Liver (tissue), 3 donors: ENCODE measurements at regions not wholly inside any gene's neighbourhood (a gene's known extent, or its start where the extent isn't known, plus 50 kb on each side); places are given as distances from the start of the nearest gene placed in this dataset.

ENCODE experiments used
- ATF3 ChIP-seq: IDR thresholded peaks from 2 replicates; pipeline ENCODE4 v1.6.1; 2016; ENCODE audit warnings: antibody characterized with exemption
- CTCF ChIP-seq: fragments of 150-350 bp; IDR thresholded peaks from 2 replicates; pipeline ENCODE4 v1.5.1; 2017; ENCODE audit warnings: improper control_type of control experiment, low read depth, low read length; ENCODE audit not compliant: missing input control
- EGR1 ChIP-seq, 2 donors: IDR thresholded peaks; 2 replicates each; pipeline ENCODE4 v1.6.1; 2016 to 2018; ENCODE audit warnings: antibody characterized with exemption in 2 of 2, low read depth in 2 of 2
- FOXA1 ChIP-seq: IDR thresholded peaks from 2 replicates; pipeline ENCODE4 v1.6.1; 2016; ENCODE audit warnings: antibody characterized with exemption
- GABPA ChIP-seq, 2 donors: IDR thresholded peaks in 1 of 2; conservative IDR thresholded peaks in 1 of 2; 2 replicates each; pipeline ENCODE4 v1.6.1; 2016; ENCODE audit warnings: antibody characterized with exemption in 2 of 2, mild to moderate bottlenecking in 1 of 2, moderate library complexity in 1 of 2
- JUND ChIP-seq, 2 donors: IDR thresholded peaks; 2 replicates each; pipeline ENCODE4 v1.6.1; 2016; ENCODE audit warnings: antibody characterized with exemption in 2 of 2
- MAX ChIP-seq: IDR thresholded peaks from 2 replicates; pipeline ENCODE4 v1.6.1; 2016; ENCODE audit warnings: antibody characterized with exemption
- RAD21 ChIP-seq, 2 donors: IDR thresholded peaks; 2 replicates each; pipeline ENCODE4 v1.6.1; 2016; ENCODE audit warnings: antibody characterized with exemption in 2 of 2, mild to moderate bottlenecking in 2 of 2
- REST ChIP-seq: IDR thresholded peaks from 2 replicates; pipeline ENCODE4 v1.6.1; 2016; ENCODE audit warnings: antibody characterized with exemption, mild to moderate bottlenecking
- RXRA ChIP-seq, 2 donors: IDR thresholded peaks; 2 replicates each; pipeline ENCODE4 v1.6.1; 2017 to 2018; ENCODE audit warnings: antibody characterized with exemption in 2 of 2, mild to moderate bottlenecking in 1 of 2
- SP1 ChIP-seq: IDR thresholded peaks from 2 replicates; pipeline ENCODE4 v1.6.1; 2018; ENCODE audit warnings: antibody characterized with exemption, mild to moderate bottlenecking
- TAF1 ChIP-seq: conservative IDR thresholded peaks from 2 replicates; pipeline ENCODE4 v1.6.1; 2016; ENCODE audit warnings: antibody characterized with exemption, mild to moderate bottlenecking
- ZBTB33 ChIP-seq: IDR thresholded peaks from 2 replicates; pipeline ENCODE4 v1.6.1; 2016; ENCODE audit warnings: antibody characterized with exemption
- donor health status: healthy.
- donor health status: healthy.

- no peak for TF ChIP-seq CTCF
- no peak for TF ChIP-seq EGR1 (IDR thresholded peaks at IDR 0.05; ENCODE audit: low read depth in 2 of 2)
- no peak for TF ChIP-seq REST
- no peak for TF ChIP-seq ZBTB33
- no peak for TF ChIP-seq MAX
- TF ChIP-seq RAD21 (IDR thresholded peaks at IDR 0.05): no peak
- no peak for TF ChIP-seq ATF3
- TF ChIP-seq SP1: no peak
- TF ChIP-seq JUND (IDR thresholded peaks at IDR 0.05): no peak
- TF ChIP-seq RXRA (IDR thresholded peaks at IDR 0.05): no peak
- no peak for TF ChIP-seq GABPA (IDR thresholded peaks at IDR 0.05 in 1 of 2, conservative IDR thresholded peaks at IDR 0.05 in 1 of 2)
- no peak for TF ChIP-seq FOXA1
- no peak for TF ChIP-seq TAF1
These were observed 765.0 kb downstream of the IGSF11 start for GRCh38 chr3:118269537-118270125.
